Suprapubic skin (tissue), 4 donors: ENCODE measurements at regions not wholly inside any gene's neighbourhood (a gene's known extent, or its start where the extent isn't known, plus 50 kb on each side); places are given as distances from the start of the nearest gene placed in this dataset.
"Not testable (repeated sequence)": the region's sequence is repeated elsewhere in the genome, so short reads cannot be mapped to it uniquely, and the experiment has no call there.

ENCODE experiments used
- DNase-seq, 2 donors: peaks; one replicate each; pipeline ENCODE4 v3.0.0-alpha.2; 2019; ENCODE audit warnings: low spot score in 2 of 2
- H3K27ac ChIP-seq: fragments of 200-600 bp; sonication (generic); one replicate; pipeline ENCODE4 v1.5.1; 2019
- H3K27me3 ChIP-seq: fragments of 200-600 bp; sonication (generic); one replicate; pipeline ENCODE4 v1.5.1; 2019
- H3K36me3 ChIP-seq: fragments of 200-600 bp; sonication (generic); one replicate; pipeline ENCODE4 v1.5.1; 2019
- H3K4me1 ChIP-seq: fragments of 200-600 bp; sonication (generic); one replicate; pipeline ENCODE4 v1.5.1; 2019
- H3K4me3 ChIP-seq: fragments of 200-600 bp; sonication (generic); one replicate; pipeline ENCODE4 v1.5.1; 2019; ENCODE audit warnings: mild to moderate bottlenecking
- H3K9me3 ChIP-seq: fragments of 200-600 bp; sonication (generic); one replicate; pipeline ENCODE4 v1.5.1; 2019
- EP300 ChIP-seq: sonication (generic); formaldehyde crosslinking; IDR thresholded peaks from one replicate; pipeline ENCODE4 v1.6.1; 2017; ENCODE audit warnings: antibody characterized with exemption
- POLR2A ChIP-seq, 2 donors: fragments of 450-650 bp; IDR thresholded peaks; one replicate each; pipeline ENCODE4 v1.6.1; 2017; ENCODE audit warnings: antibody characterized with exemption in 2 of 2, mild to moderate bottlenecking in 2 of 2, moderate library complexity in 2 of 2
- POLR2AphosphoS5 ChIP-seq, 3 donors: sonication (generic); formaldehyde crosslinking; IDR thresholded peaks; one replicate each; pipeline ENCODE4 v1.6.1; 2017; ENCODE audit warnings: antibody characterized with exemption in 3 of 3
- WGBS: methylation state at CpG from one replicate; pipeline ENCODE4 v1.1.5; 2018; 5-methylcytosine and 5-hydroxymethylcytosine counted together
- TF ChIP-seq, protein P1 (sequence below), 2 donors: fragments of 200-600 bp in 1 of 2; fragments of 450-650 bp in 1 of 2; sonication (generic) in 1 of 2; IDR thresholded peaks; one replicate each; pipeline ENCODE4 v1.5.1; 2016 to 2019; ENCODE audit warnings: antibody characterized with exemption in 2 of 2, mild to moderate bottlenecking in 1 of 2, moderate library complexity in 1 of 2

- Histone ChIP-seq H3K27ac (no peak overlapping the region), H3K4me3 (no peak overlapping the region)
- no peak for DNase-seq
These were observed 279.2 kb upstream of the NREP start for GRCh38 chr5:112036206-112036605.

DNA sequence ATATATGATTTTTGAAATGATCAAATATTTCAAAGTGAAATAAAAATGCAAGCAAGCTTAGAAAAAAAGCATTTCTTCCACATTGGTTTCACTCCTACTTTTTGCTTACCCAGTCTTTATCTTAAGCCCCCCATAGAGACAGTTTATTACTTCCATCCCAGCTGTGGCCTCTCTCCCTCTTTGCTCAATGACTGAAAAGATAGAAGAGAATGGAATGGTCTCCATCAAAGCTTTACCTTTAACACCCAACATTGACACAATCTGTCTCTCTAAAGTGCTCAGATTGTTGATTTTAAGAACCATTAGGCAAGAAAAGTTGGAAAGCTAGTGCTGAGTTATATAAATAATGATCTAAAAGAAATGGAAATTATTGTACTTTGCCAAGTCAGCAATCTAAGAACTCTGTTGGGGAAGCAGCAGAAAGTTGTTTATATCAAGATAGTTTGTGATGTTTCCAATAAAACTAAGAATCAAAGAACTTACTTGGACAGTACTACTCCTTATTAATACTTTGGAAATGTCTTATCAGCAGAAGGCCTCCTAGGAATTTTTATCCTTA, 277.5 kb upstream of the NREP start:
- Histone ChIP-seq H3K4me1 (no peaks in the 10 kb centered on the region), H3K4me3 (no peak overlapping the region), H3K9me3 (no peaks in the 10 kb centered on the region), H3K27me3 (no peaks in the 10 kb centered on the region), H3K27ac (no peak overlapping the region), H3K36me3 (no peaks in the 10 kb centered on the region)
- no peak for DNase-seq
- no peak for TF ChIP-seq EP300
- TF ChIP-seq POLR2A (IDR thresholded peaks at IDR 0.05) = no peak
- TF ChIP-seq POLR2AphosphoS5 (IDR thresholded peaks at IDR 0.05) = no peak
- TF ChIP-seq, protein P1, sequence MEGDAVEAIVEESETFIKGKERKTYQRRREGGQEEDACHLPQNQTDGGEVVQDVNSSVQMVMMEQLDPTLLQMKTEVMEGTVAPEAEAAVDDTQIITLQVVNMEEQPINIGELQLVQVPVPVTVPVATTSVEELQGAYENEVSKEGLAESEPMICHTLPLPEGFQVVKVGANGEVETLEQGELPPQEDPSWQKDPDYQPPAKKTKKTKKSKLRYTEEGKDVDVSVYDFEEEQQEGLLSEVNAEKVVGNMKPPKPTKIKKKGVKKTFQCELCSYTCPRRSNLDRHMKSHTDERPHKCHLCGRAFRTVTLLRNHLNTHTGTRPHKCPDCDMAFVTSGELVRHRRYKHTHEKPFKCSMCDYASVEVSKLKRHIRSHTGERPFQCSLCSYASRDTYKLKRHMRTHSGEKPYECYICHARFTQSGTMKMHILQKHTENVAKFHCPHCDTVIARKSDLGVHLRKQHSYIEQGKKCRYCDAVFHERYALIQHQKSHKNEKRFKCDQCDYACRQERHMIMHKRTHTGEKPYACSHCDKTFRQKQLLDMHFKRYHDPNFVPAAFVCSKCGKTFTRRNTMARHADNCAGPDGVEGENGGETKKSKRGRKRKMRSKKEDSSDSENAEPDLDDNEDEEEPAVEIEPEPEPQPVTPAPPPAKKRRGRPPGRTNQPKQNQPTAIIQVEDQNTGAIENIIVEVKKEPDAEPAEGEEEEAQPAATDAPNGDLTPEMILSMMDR (IDR thresholded peaks at IDR 0.05) = no peak

More at GRCh38 chr5:112036206-112036605, 279.2 kb upstream of the NREP start:
- Histone ChIP-seq H3K4me1 (no peaks in the 10 kb centered on the region), H3K36me3 (no peaks in the 10 kb centered on the region), H3K27me3 (no peaks in the 10 kb centered on the region), H3K9me3 (no peaks in the 10 kb centered on the region)
- WGBS = 90% methylated on average over 5 of the region's 5 CpGs
- TF ChIP-seq EP300 = no peak
- no peak for TF ChIP-seq POLR2AphosphoS5 (IDR thresholded peaks at IDR 0.05)
- TF ChIP-seq, protein P1 (IDR thresholded peaks at IDR 0.05) = no peak
- no peak for TF ChIP-seq POLR2A (IDR thresholded peaks at IDR 0.05)

GRCh38 chr5:112026879-112027278, 269.9 kb upstream of the NREP start:
- not testable (repeated sequence) for H3K4me1 ChIP-seq, H3K27ac ChIP-seq, H3K36me3 ChIP-seq, H3K27me3 ChIP-seq, H3K9me3 ChIP-seq, H3K4me3 ChIP-seq, DNase-seq
- WGBS = 83% methylated on average over 3 of the region's 3 CpGs

- no peak for DNase-seq
- Histone ChIP-seq H3K4me3 (no peak overlapping the region), H3K9me3 (no peaks in the 10 kb centered on the region), H3K27ac (no peak overlapping the region), H3K4me1 (no peaks in the 10 kb centered on the region), H3K36me3 (no peaks in the 10 kb centered on the region), H3K27me3 (no peaks in the 10 kb centered on the region)
- WGBS = 0% methylated on average over 1 of the region's 1 CpG
- TF ChIP-seq POLR2A (IDR thresholded peaks at IDR 0.05) (no peak), POLR2AphosphoS5 (IDR thresholded peaks at IDR 0.05) (no peak), EP300 (no peak)
These were observed 268.8 kb upstream of the NREP start for GRCh38 chr5:112025757-112026156.

DNA sequence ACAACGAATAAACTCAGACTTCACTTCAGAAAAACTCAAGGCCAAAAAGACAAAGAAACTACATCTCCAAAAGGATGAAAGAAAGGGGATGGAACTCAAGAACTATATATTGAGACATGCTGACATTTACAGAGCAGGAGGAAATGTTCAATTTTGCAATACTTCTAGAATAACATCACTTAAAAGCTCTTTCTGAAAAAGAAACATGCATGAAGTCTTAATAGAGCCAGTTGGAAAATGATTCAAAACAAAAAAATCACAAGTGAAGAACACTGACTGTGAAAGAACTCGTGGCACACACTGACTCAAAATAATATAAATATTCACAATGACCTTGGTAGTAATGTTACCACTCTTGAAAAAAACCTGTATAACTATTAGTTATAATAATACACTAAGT, 267.8 kb upstream of the NREP start:
- H3K4me3 ChIP-seq = no peak overlapping the region
- H3K27ac ChIP-seq = no peak overlapping the region
- no peaks in the 10 kb centered on the region for H3K36me3 ChIP-seq
- H3K9me3 ChIP-seq = no peaks in the 10 kb centered on the region
- H3K27me3 ChIP-seq = no peaks in the 10 kb centered on the region
- WGBS = 63% methylated on average over 2 of the region's 2 CpGs
- no peaks in the 10 kb centered on the region for H3K4me1 ChIP-seq
- no peak for DNase-seq
- TF ChIP-seq POLR2AphosphoS5 (IDR thresholded peaks at IDR 0.05) (no peak), EP300 (no peak), POLR2A (IDR thresholded peaks at IDR 0.05) (no peak)
- TF ChIP-seq, protein P1 (IDR thresholded peaks at IDR 0.05) = no peak

DNA sequence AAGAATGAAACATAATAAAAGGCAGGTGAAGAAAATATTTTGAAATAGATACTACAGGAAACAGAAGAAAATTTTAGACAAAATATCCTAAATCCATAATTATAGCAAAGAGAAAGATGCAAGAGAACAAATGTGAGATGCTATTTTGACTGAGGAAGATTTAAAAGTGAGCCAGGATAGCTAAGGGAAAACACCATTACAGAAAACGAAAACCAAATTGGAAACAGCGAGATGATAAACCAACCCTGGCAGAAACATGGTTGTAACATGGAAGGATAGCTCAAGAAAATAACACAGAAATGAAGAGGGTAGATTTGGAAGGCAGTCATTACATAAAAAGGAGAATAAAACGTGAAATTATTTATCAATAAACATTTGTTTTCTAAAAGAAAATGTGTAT, 267.2 kb upstream of the NREP start:
- no peak for DNase-seq
- 91% methylated on average over 3 of the region's 3 CpGs for WGBS

DNA sequence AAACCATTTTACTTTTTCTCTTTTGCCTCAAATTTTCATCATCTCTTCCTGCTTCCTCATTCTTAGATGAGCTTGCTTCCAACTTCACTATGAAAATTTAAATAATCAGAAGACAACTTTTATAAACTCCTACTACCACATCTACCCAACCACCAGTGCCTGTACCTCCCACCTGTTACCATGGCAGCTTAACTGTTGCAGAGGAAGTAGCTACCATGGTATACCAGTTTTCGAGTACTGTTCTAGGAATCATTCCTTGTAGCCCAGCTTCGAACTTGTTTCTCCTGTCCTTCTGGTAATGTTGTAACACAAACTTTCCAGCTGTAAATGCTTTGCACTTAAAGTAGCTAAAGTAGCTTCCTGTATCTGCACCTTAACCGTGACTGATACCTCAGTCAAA, 266.8 kb upstream of the NREP start:
- Histone ChIP-seq H3K9me3 (no peaks in the 10 kb centered on the region), H3K4me1 (no peaks in the 10 kb centered on the region), H3K36me3 (no peaks in the 10 kb centered on the region), H3K27me3 (no peaks in the 10 kb centered on the region), H3K27ac (no peak overlapping the region), H3K4me3 (no peak overlapping the region)
- TF ChIP-seq, protein P1 (IDR thresholded peaks at IDR 0.05) = no peak
- no peak for TF ChIP-seq POLR2AphosphoS5 (IDR thresholded peaks at IDR 0.05)
- 86% methylated on average over 3 of the region's 3 CpGs for WGBS
- no peak for DNase-seq

More for the DNA sequence above, 267.2 kb upstream of the NREP start:
- Histone ChIP-seq H3K27ac (no peak overlapping the region), H3K36me3 (no peaks in the 10 kb centered on the region), H3K4me1 (no peaks in the 10 kb centered on the region), H3K4me3 (no peak overlapping the region), H3K27me3 (no peaks in the 10 kb centered on the region), H3K9me3 (no peaks in the 10 kb centered on the region)
- no peak for TF ChIP-seq EP300
- TF ChIP-seq POLR2A (IDR thresholded peaks at IDR 0.05) = no peak
